GM12892 (cell line): ENCODE measurements at regions not wholly inside any gene's neighbourhood (a gene's known extent, or its start where the extent isn't known, plus 50 kb on each side); places are given as distances from the start of the nearest gene placed in this dataset.

Source experiments
- POLR2AphosphoS5 ChIP-seq: IDR thresholded peaks from 2 replicates; pipeline ENCODE4 v1.6.1; 2011; ENCODE audit warnings: low read depth, low read length, control low read depth
- TAF1 ChIP-seq: IDR thresholded peaks from 2 replicates; pipeline ENCODE4 v1.6.1; 2011; ENCODE audit warnings: low read depth, mild to moderate bottlenecking, control low read depth, low read length, borderline replicate concordance

GRCh38 chr5:9861666-9862256, 231.6 kb upstream of the TAS2R1 start:
- TF ChIP-seq TAF1 (no peak), POLR2AphosphoS5 (no peak)
